SK-N-MC (cell line): ENCODE measurements at regions not wholly inside any gene's neighbourhood (a gene's known extent, or its start where the extent isn't known, plus 50 kb on each side); places are given as distances from the start of the nearest gene placed in this dataset.

Source experiments
- EZH2 ChIP-seq: fragments of 200-600 bp; sonication (generic); IDR thresholded peaks from one replicate; pipeline ENCODE4 v1.6.1; 2017; ENCODE audit warnings: antibody characterized with exemption
- FOXP2 ChIP-seq: optimal IDR thresholded peaks from 2 replicates; pipeline ENCODE3; 2011; ENCODE audit warnings: mild to moderate bottlenecking, moderate library complexity; ENCODE audit not compliant: insufficient read depth; ENCODE audit errors: extremely low read length, control extremely low read depth
- POLR2AphosphoS5 ChIP-seq: IDR thresholded peaks from 2 replicates; pipeline ENCODE4 v1.6.1; 2012; ENCODE audit warnings: mild to moderate bottlenecking, low read depth, low read length, borderline replicate concordance

- TF ChIP-seq EZH2, result no peak
- TF ChIP-seq POLR2AphosphoS5, result no peak
- TF ChIP-seq FOXP2, result no peak
These were observed 58.7 kb upstream of the PHACTR1 start for GRCh38 chr6:12657884-12658283.
